Thoracic aorta (tissue), 2 donors: ENCODE measurements at regions not wholly inside any gene's neighbourhood (a gene's known extent, or its start where the extent isn't known, plus 50 kb on each side); places are given as distances from the start of the nearest gene placed in this dataset.

ENCODE experiments used
- ATAC-seq: fragments of 150-250 bp; one replicate; pipeline ENCODE4 v1.8.0; 2017; ENCODE audit warnings: low read depth; ENCODE audit not compliant: insufficient number of reproducible peaks, low FRiP score
- DNase-seq: peaks from one replicate; pipeline ENCODE4 v3.0.0-alpha.2; 2020; ENCODE audit warnings: low spot score
- H3K27ac ChIP-seq, 2 donors: fragments of 200-600 bp; sonication (generic); 1 replicate in 1 of 2; 2 replicates in 1 of 2; pipeline ENCODE4 v1.5.1; 2016; ENCODE audit warnings: mild to moderate bottlenecking in 2 of 2, moderate library complexity in 2 of 2
- H3K27me3 ChIP-seq: fragments of 200-600 bp; sonication (generic); replicated peaks from 2 replicates; pipeline ENCODE4 v1.6.0; 2016; ENCODE audit warnings: mild to moderate bottlenecking; ENCODE audit not compliant: insufficient read depth
- H3K36me3 ChIP-seq: fragments of 200-600 bp; sonication (generic); one replicate; pipeline ENCODE4 v1.5.1; 2016
- H3K4me1 ChIP-seq, 2 donors: fragments of 200-600 bp; sonication (generic); 1 replicate in 1 of 2; 2 replicates in 1 of 2; pipeline versions ENCODE4 v1.5.1 to v1.6.0; 2016; ENCODE audit warnings: low read depth in 2 of 2, mild to moderate bottlenecking in 1 of 2; ENCODE audit not compliant: control insufficient read depth in 1 of 2
- H3K4me3 ChIP-seq: fragments of 200-600 bp; sonication (generic); 2 replicates; pipeline ENCODE4 v1.5.1; 2016; ENCODE audit warnings: mild to moderate bottlenecking
- H3K9me3 ChIP-seq: fragments of 200-600 bp; sonication (generic); 2 replicates; pipeline ENCODE4 v1.5.1; 2016
- TF ChIP-seq, protein P1 (sequence below): fragments of 200-600 bp; sonication (generic); IDR thresholded peaks from one replicate; pipeline ENCODE4 v1.5.1; 2019; ENCODE audit warnings: antibody characterized with exemption

DNA sequence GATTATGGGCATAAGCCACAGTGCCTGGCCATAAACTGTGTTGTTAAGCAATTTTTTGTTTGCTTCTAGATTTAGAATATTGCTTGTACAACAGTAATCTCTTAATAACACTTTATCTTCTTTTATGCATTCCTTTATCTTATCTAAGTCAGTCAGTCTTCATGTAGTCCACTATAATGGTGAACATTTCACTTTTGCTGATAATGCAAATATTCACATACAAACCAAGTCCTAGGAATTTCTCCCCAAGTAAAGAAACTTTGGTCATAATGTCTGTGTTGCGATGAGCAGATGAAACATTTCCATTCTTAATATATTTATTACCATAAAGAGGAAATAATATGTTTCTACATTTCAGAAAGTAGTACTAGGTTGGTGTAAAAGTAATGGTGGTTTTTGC lies 765.8 kb upstream of the ARRDC4 start:
- no peaks in the 10 kb centered on the region for H3K4me1 ChIP-seq
- no peaks in the 10 kb centered on the region for H3K27me3 ChIP-seq
- no peak overlapping the region for H3K27ac ChIP-seq
- DNase-seq: no peak
- TF ChIP-seq, protein P1, sequence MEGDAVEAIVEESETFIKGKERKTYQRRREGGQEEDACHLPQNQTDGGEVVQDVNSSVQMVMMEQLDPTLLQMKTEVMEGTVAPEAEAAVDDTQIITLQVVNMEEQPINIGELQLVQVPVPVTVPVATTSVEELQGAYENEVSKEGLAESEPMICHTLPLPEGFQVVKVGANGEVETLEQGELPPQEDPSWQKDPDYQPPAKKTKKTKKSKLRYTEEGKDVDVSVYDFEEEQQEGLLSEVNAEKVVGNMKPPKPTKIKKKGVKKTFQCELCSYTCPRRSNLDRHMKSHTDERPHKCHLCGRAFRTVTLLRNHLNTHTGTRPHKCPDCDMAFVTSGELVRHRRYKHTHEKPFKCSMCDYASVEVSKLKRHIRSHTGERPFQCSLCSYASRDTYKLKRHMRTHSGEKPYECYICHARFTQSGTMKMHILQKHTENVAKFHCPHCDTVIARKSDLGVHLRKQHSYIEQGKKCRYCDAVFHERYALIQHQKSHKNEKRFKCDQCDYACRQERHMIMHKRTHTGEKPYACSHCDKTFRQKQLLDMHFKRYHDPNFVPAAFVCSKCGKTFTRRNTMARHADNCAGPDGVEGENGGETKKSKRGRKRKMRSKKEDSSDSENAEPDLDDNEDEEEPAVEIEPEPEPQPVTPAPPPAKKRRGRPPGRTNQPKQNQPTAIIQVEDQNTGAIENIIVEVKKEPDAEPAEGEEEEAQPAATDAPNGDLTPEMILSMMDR: no peak
- no peak for ATAC-seq
- no peaks in the 10 kb centered on the region for H3K36me3 ChIP-seq
- H3K4me3 ChIP-seq: no peak overlapping the region
- H3K9me3 ChIP-seq: no peaks in the 10 kb centered on the region

DNA sequence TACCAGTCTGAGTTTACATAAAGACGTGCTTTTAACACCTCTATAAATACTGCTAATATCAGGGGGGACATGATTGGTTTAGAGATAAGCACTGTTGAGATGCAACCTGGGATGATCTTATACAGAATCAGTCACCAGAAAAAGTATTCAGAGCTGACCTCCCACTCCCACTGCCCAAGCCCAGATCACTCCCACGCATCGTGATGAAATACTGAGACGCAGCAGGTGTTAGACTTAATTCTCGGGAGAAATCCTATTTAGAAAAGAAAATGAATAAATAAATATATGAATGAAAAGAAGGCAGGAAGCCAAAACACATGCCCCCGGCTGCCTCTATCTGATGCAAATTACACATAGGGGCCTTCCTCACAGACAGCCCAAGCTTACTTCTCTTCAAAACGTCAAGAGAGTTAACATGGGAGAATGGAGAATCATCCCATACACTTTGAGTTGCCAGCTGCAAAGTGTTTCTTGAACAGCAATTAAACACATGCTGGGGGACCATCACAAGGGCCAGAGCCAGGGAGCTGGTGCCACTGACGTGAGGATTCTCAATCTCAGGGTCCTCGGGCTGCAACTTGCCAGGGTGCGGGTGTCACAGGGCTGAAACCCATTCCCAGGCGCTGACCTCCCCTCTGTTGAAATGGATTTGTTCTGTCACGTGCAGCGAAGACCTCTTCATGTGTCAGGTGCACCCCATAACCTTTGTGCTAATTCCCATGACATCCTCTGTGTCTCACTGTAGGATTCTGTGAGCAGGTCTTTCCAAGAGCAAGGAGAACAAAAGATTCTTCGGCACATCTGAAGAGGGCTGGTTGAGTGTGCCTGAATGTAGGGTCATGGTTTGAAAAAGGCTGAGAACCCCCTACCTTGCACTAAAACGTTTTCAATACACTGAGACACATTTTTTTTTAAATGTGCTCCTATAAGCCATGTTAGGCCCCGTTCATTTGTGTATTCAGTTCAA lies 764.2 kb upstream of the ARRDC4 start:
- DNase-seq (no peak), ATAC-seq (no peak)
- TF ChIP-seq, protein P1: no peak
- no peaks in the 10 kb centered on the region for H3K4me1 ChIP-seq
- no peak overlapping the region for H3K4me3 ChIP-seq
- H3K9me3 ChIP-seq: no peaks in the 10 kb centered on the region
- H3K27me3 ChIP-seq: no peaks in the 10 kb centered on the region
- no peaks in the 10 kb centered on the region for H3K36me3 ChIP-seq
- no peak overlapping the region for H3K27ac ChIP-seq

DNA sequence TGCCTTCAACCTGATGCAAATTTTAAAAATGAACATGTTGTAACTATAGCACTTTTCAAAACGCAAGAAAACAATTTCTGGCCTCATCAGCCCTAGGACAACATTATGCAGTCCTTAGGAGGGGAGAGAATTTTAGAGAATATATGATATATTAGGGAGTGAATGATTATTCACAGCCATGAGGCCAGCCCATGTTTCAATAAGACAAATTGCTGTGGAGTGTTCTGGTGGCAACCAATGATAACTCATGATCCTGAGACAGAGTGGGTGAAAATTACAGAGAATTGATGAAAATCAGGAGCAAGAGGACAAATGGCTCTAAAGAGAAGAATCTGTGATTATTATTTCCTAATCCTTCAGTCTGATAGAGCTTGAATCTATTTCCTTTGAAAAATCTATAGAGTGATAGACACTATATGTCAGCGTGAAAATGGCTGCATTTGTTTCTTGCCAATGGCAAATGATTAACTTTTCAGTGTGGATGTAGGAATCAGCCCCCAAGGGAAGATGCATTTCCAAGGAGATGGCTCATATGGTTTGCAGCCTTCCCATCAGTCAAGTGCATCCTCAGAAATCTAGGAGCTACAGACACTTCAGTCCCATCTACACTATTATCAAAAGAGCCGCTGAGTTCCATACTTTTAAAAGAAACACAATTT lies 761.0 kb upstream of the ARRDC4 start:
- ATAC-seq: no peak
- Histone ChIP-seq H3K36me3 (no peaks in the 10 kb centered on the region), H3K4me3 (no peak overlapping the region), H3K27me3 (no peaks in the 10 kb centered on the region), H3K27ac (no peak overlapping the region), H3K9me3 (no peaks in the 10 kb centered on the region), H3K4me1 (no peaks in the 10 kb centered on the region)
- DNase-seq: no peak
- TF ChIP-seq, protein P1: no peak

DNA sequence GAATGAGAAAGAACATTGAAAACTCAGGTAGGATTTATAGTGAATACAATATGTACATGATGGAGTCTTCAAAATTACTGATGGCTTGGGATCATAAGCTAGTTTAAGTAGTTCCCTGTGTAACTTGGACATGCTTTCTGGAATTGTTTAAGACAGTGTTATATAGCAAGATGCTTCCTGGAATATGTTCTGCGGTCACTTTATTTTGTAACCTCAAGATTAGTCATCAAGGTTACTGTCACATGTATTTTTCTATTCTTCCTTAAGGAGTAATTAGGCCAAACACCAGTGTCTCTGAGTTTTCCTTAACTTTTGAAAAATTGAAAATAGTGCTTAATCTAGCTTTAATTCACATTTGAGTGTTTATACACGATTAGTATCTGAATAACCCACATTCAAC lies 760.3 kb upstream of the ARRDC4 start:
- Histone ChIP-seq H3K27ac (no peak overlapping the region), H3K4me1 (no peaks in the 10 kb centered on the region), H3K4me3 (no peak overlapping the region), H3K9me3 (no peaks in the 10 kb centered on the region), H3K36me3 (no peaks in the 10 kb centered on the region), H3K27me3 (no peaks in the 10 kb centered on the region)
- ATAC-seq (no peak), DNase-seq (no peak)
- TF ChIP-seq, protein P1: no peak

DNA sequence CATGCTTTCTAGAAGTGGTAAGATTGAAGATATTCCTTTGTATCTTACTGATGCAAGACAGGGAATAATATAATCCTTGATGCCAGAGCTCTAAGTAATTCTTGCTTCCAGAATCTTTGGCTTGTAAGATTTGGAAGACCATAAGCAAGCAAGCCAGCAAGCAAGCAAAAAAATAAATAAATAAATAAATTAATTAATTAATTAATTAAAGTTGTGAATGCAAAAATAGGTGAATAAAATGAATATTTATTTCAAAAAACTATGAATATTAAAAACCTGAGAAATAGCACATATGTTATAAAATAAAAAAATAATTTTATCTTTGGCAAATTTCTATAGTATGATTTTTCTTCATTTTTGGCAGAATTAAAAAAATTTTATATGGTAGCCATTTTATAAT lies 750.2 kb upstream of the ARRDC4 start:
- Histone ChIP-seq H3K36me3 (no peaks in the 10 kb centered on the region), H3K4me1 (no peaks in the 10 kb centered on the region), H3K4me3 (no peak overlapping the region), H3K27ac (no peak overlapping the region), H3K9me3 (no peaks in the 10 kb centered on the region), H3K27me3 (no peaks in the 10 kb centered on the region)
- DNase-seq (no peak), ATAC-seq (no peak)
- TF ChIP-seq, protein P1: no peak
